GM19351 (cell line): ENCODE measurements at regions not wholly inside any gene's neighbourhood (a gene's known extent, or its start where the extent isn't known, plus 50 kb on each side); places are given as distances from the start of the nearest gene placed in this dataset.

ENCODE experiments used
- ATAC-seq: cut with Tn5 transposase; IDR thresholded peaks from one replicate; pipeline ENCODE4 v1.9.1; 2021; ENCODE audit warnings: mild to moderate bottlenecking, moderate library complexity; ENCODE audit not compliant: unreplicated experiment

DNA sequence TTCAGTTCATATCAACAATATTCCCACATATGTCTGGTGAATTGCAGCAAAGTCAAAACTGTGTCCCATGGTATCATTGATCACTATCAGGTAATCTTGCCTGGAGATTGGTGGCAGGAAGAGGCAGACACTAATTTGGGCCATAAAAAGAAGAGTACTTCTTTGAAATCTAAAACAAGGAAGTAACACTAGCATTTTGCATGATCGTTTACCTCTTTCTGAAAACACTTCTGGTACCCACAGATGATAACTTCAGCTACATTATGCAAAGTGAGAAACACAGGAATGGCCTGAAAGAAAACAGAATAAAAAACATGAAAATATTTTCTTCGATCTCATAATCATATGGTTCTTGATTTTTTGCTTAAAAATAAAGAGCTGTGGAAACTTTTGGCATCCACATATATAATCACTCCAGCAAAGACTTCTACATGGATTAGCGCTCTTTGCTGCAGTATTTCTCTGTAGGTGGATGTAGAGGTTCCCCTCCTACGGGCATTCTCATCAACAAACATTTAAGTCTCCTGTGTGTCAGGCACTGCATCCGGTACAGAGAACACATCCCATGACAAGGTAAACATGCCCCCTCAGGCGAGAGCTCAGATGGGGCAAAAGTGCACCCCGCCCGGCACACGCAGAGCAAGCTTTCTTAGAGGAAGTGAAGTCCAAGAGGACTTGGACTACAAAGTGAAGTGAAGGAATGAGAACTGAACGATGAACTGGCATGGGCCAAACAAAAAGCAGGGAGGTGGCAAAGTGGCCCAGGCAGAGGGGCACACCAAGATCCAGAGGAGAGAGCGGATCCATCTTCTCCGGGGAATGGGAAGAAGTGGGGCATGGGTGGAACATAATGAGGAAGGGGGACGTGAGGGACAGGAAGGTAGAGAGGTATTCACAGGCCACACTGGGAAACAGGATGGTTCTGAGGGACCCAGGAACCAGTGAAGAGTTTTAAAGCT, 68.0 kb upstream of the RIOK3 start:
- peak; percentile 77 for ATAC-seq

- ATAC-seq, result no peak
Measured at GRCh38 chr18:23386317-23386716, 66.8 kb upstream of the RIOK3 start.

DNA sequence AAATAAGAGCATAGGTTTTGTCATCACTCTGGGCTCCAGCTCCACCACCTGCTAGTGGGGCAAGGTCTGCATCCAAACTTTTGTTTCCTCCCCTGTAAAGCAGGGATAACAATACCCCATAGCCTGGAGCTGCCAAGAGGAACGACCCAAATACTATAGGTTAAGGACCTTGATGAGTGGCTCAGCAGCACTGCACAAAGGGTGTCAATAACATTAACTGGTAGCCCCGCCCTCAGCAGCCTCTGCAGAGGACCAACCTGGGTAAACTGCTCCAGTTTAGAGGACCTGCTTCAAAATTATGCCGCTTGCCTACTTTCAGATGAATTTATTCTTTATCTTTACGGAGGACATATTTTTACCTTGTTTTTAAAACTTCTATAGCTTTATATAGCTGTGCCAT, 65.8 kb upstream of the RIOK3 start:
- ATAC-seq, result no peak

DNA sequence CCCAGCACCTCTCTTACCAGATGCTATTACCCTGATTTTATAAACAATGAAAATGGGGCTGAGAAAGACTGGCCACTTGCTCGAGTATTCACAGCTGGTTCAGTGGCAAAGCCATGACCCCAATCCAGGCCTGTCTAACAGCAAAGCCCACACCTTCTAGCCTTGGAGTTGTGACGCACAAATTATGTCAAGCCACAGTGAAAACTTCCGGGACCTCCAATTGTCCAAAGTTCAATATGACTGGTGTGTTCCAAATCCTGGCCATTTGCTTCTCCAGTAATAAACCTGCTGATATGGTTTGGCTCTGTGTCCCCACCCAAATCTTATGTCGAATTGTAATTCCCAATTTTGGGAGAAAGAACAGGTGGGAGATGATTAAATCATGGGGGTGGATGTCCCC, 64.7 kb upstream of the RIOK3 start:
- ATAC-seq, result no peak

DNA sequence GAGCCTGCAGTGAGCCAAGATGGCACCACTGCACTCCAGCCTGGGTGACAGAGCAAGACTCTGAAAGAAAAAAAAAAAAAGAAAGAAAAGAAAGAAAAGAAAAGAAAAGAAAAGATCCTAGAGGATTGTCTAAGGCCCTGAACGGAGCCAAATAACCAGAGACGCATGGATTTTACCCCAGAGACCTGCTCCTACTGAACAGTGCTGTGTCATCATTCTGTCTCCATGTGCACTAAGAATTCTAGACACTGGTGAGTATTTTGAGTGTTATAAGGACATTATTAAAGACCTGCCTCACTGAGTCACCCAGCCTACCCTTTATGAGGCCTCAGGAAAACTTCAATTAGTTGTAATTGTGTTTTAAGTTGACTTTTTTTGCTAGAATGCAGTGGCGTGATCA, 61.9 kb upstream of the RIOK3 start:
- ATAC-seq, result no peak

GRCh38 chr18:23397907-23398306, 55.2 kb upstream of the RIOK3 start:
- no peak for ATAC-seq

- ATAC-seq, result no peak
Measured at GRCh38 chr18:23398401-23398800, 54.7 kb upstream of the RIOK3 start.

DNA sequence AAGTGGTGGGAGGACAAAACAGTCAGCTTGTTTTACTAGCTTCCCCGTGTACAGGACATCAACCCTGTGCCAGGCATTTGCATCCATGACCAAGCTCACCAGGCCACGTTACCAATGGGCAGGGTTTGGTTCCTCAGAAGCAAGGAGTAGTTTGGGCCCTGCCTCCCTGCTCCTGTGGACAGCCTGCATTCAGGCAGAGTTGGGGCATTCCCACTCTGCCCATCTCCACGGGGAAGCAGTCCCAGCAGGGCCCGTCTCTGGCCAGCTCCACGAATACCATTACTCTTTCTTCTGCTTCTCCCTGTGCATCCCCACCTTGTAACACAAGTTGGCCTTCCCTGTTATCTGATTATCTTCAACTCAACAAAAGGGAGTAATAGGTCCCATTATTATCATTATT, 54.0 kb upstream of the RIOK3 start:
- no peak for ATAC-seq

GRCh38 chr18:23400918-23401317, 52.2 kb upstream of the RIOK3 start:
- ATAC-seq, result no peak

- ATAC-seq, result no peak
Measured at GRCh38 chr18:23401400-23402347, 51.4 kb upstream of the RIOK3 start.
